ENCODE measurements at regions not wholly inside any gene's neighbourhood (a gene's known extent, or its start where the extent isn't known, plus 50 kb on each side); places are given as distances from the start of the nearest gene placed in this dataset.

- WGBS, 2 experiments: 93 to 94% methylated on average over 1 of the region's 1 CpG
Observed at GRCh38 chr3:166472015-166472414, 634.8 kb upstream of the BCHE start.

GRCh38 chr3:166471074-166471767 lies 634.0 kb upstream of the BCHE start:
- WGBS, 2 experiments: 92 to 100% methylated on average over 2 to 4 of the region's 4 CpGs
- Histone ChIP-seq H3K4me3 (ENCODE audit: insufficient read depth, low read depth, low read length) (no peak overlapping the region), H3K36me3 (ENCODE audit: control insufficient read depth, insufficient read depth, low read length) (no peaks in the 10 kb centered on the region), H3K27me3 (ENCODE audit: control insufficient read depth, insufficient read depth, low read length, poor library complexity, severe bottlenecking) (no peaks in the 10 kb centered on the region), H3K4me1 (ENCODE audit: control insufficient read depth, insufficient read depth, low read length) (no peaks in the 10 kb centered on the region), H3K9me3 (ENCODE audit: control insufficient read depth, low read length) (no peaks in the 10 kb centered on the region), H3K27ac (ENCODE audit: insufficient read depth, low read depth, low read length, poor library complexity, severe bottlenecking) (no peak overlapping the region)

More at GRCh38 chr3:166472015-166472414, 634.8 kb upstream of the BCHE start:
- Histone ChIP-seq H3K4me3 (ENCODE audit: insufficient read depth, low read depth, low read length) (no peak overlapping the region), H3K27me3 (ENCODE audit: control insufficient read depth, insufficient read depth, low read length, poor library complexity, severe bottlenecking) (no peaks in the 10 kb centered on the region), H3K4me1 (ENCODE audit: control insufficient read depth, insufficient read depth, low read length) (no peaks in the 10 kb centered on the region), H3K27ac (ENCODE audit: insufficient read depth, low read depth, low read length, poor library complexity, severe bottlenecking) (no peak overlapping the region), H3K36me3 (ENCODE audit: control insufficient read depth, insufficient read depth, low read length) (no peaks in the 10 kb centered on the region), H3K9me3 (ENCODE audit: control insufficient read depth, low read length) (no peaks in the 10 kb centered on the region)

- Histone ChIP-seq H3K36me3 (ENCODE audit: control insufficient read depth, insufficient read depth, low read length) (no peaks in the 10 kb centered on the region), H3K27me3 (ENCODE audit: control insufficient read depth, insufficient read depth, low read length, poor library complexity, severe bottlenecking) (no peaks in the 10 kb centered on the region), H3K4me1 (ENCODE audit: control insufficient read depth, insufficient read depth, low read length) (no peaks in the 10 kb centered on the region), H3K27ac (ENCODE audit: insufficient read depth, low read depth, low read length, poor library complexity, severe bottlenecking) (no peak overlapping the region), H3K9me3 (ENCODE audit: control insufficient read depth, low read length) (no peaks in the 10 kb centered on the region), H3K4me3 (ENCODE audit: insufficient read depth, low read depth, low read length) (no peak overlapping the region)
- 86 to 94% methylated on average over 1 of the region's 2 CpGs for WGBS, 2 experiments
Observed at GRCh38 chr3:166462891-166463470, 625.8 kb upstream of the BCHE start.

- Histone ChIP-seq H3K27ac (ENCODE audit: insufficient read depth, low read depth, low read length, poor library complexity, severe bottlenecking) (no peak overlapping the region), H3K27me3 (ENCODE audit: control insufficient read depth, insufficient read depth, low read length, poor library complexity, severe bottlenecking) (no peaks in the 10 kb centered on the region), H3K9me3 (ENCODE audit: control insufficient read depth, low read length) (no peaks in the 10 kb centered on the region), H3K4me3 (ENCODE audit: insufficient read depth, low read depth, low read length) (no peak overlapping the region), H3K36me3 (ENCODE audit: control insufficient read depth, insufficient read depth, low read length) (no peaks in the 10 kb centered on the region), H3K4me1 (ENCODE audit: control insufficient read depth, insufficient read depth, low read length) (no peaks in the 10 kb centered on the region)
- WGBS, 2 experiments: 94 to 98% methylated on average over 2 of the region's 2 CpGs
Observed at GRCh38 chr3:166461626-166462025, 624.4 kb upstream of the BCHE start.

- Histone ChIP-seq H3K27me3 (ENCODE audit: control insufficient read depth, insufficient read depth, low read length, poor library complexity, severe bottlenecking) (no peaks in the 10 kb centered on the region), H3K9me3 (ENCODE audit: control insufficient read depth, low read length) (no peaks in the 10 kb centered on the region), H3K36me3 (ENCODE audit: control insufficient read depth, insufficient read depth, low read length) (no peaks in the 10 kb centered on the region), H3K4me3 (ENCODE audit: insufficient read depth, low read depth, low read length) (no peak overlapping the region), H3K4me1 (ENCODE audit: control insufficient read depth, insufficient read depth, low read length) (no peaks in the 10 kb centered on the region), H3K27ac (ENCODE audit: insufficient read depth, low read depth, low read length, poor library complexity, severe bottlenecking) (no peak overlapping the region)
- 66 to 88% methylated on average over 2 to 3 of the region's 3 CpGs for WGBS, 2 experiments
Observed at GRCh38 chr3:166457382-166457781, 620.2 kb upstream of the BCHE start.

- no peak overlapping the region for H3K27ac ChIP-seq (ENCODE audit: insufficient read depth, low read depth, low read length, poor library complexity, severe bottlenecking)
- H3K4me1 ChIP-seq (ENCODE audit: control insufficient read depth, insufficient read depth, low read length): no peaks in the 10 kb centered on the region
- no peaks in the 10 kb centered on the region for H3K27me3 ChIP-seq (ENCODE audit: control insufficient read depth, insufficient read depth, low read length, poor library complexity, severe bottlenecking)
- H3K4me3 ChIP-seq (ENCODE audit: insufficient read depth, low read depth, low read length): no peak overlapping the region
- H3K9me3 ChIP-seq (ENCODE audit: control insufficient read depth, low read length): no peaks in the 10 kb centered on the region
- no peaks in the 10 kb centered on the region for H3K36me3 ChIP-seq (ENCODE audit: control insufficient read depth, insufficient read depth, low read length)
- WGBS, 2 experiments: 88 to 91% methylated on average over 3 of the region's 3 CpGs
Observed at GRCh38 chr3:166456286-166456685, 619.1 kb upstream of the BCHE start.

- H3K4me3 ChIP-seq (ENCODE audit: insufficient read depth, low read depth, low read length): no peak overlapping the region
- no peaks in the 10 kb centered on the region for H3K36me3 ChIP-seq (ENCODE audit: control insufficient read depth, insufficient read depth, low read length)
- H3K27ac ChIP-seq (ENCODE audit: insufficient read depth, low read depth, low read length, poor library complexity, severe bottlenecking): no peak overlapping the region
- no peaks in the 10 kb centered on the region for H3K27me3 ChIP-seq (ENCODE audit: control insufficient read depth, insufficient read depth, low read length, poor library complexity, severe bottlenecking)
- 89 to 90% methylated on average over 3 of the region's 3 CpGs for WGBS, 2 experiments
- no peaks in the 10 kb centered on the region for H3K9me3 ChIP-seq (ENCODE audit: control insufficient read depth, low read length)
- no peaks in the 10 kb centered on the region for H3K4me1 ChIP-seq (ENCODE audit: control insufficient read depth, insufficient read depth, low read length)
Observed at GRCh38 chr3:166455744-166456143, 618.5 kb upstream of the BCHE start.

- WGBS, 2 experiments: 100% methylated on average over 1 of the region's 1 CpG; no CpG with 5 or more reads in 1 of the 2 experiments
- no peaks in the 10 kb centered on the region for H3K36me3 ChIP-seq (ENCODE audit: control insufficient read depth, insufficient read depth, low read length)
- H3K27ac ChIP-seq (ENCODE audit: insufficient read depth, low read depth, low read length, poor library complexity, severe bottlenecking): no peak overlapping the region
- no peaks in the 10 kb centered on the region for H3K4me1 ChIP-seq (ENCODE audit: control insufficient read depth, insufficient read depth, low read length)
- H3K9me3 ChIP-seq (ENCODE audit: control insufficient read depth, low read length): no peaks in the 10 kb centered on the region
- no peak overlapping the region for H3K4me3 ChIP-seq (ENCODE audit: insufficient read depth, low read depth, low read length)
- H3K27me3 ChIP-seq (ENCODE audit: control insufficient read depth, insufficient read depth, low read length, poor library complexity, severe bottlenecking): no peaks in the 10 kb centered on the region
Observed at GRCh38 chr3:166453478-166453877, 616.3 kb upstream of the BCHE start.

- Histone ChIP-seq H3K4me3 (ENCODE audit: insufficient read depth, low read depth, low read length) (no peak overlapping the region), H3K9me3 (ENCODE audit: control insufficient read depth, low read length) (no peaks in the 10 kb centered on the region), H3K4me1 (ENCODE audit: control insufficient read depth, insufficient read depth, low read length) (no peaks in the 10 kb centered on the region), H3K36me3 (ENCODE audit: control insufficient read depth, insufficient read depth, low read length) (no peaks in the 10 kb centered on the region), H3K27me3 (ENCODE audit: control insufficient read depth, insufficient read depth, low read length, poor library complexity, severe bottlenecking) (no peaks in the 10 kb centered on the region), H3K27ac (ENCODE audit: insufficient read depth, low read depth, low read length, poor library complexity, severe bottlenecking) (no peak overlapping the region)
- WGBS, 2 experiments: 100% methylated on average over 1 of the region's 1 CpG
Observed at GRCh38 chr3:166451997-166452396, 614.8 kb upstream of the BCHE start.

GRCh38 chr3:166447513-166447912 lies 610.3 kb upstream of the BCHE start:
- no peaks in the 10 kb centered on the region for H3K27me3 ChIP-seq (ENCODE audit: control insufficient read depth, insufficient read depth, low read length, poor library complexity, severe bottlenecking)
- H3K4me3 ChIP-seq (ENCODE audit: insufficient read depth, low read depth, low read length): no peak overlapping the region
- no peaks in the 10 kb centered on the region for H3K36me3 ChIP-seq (ENCODE audit: control insufficient read depth, insufficient read depth, low read length)
- no peaks in the 10 kb centered on the region for H3K4me1 ChIP-seq (ENCODE audit: control insufficient read depth, insufficient read depth, low read length)
- no peak overlapping the region for H3K27ac ChIP-seq (ENCODE audit: insufficient read depth, low read depth, low read length, poor library complexity, severe bottlenecking)
- no peaks in the 10 kb centered on the region for H3K9me3 ChIP-seq (ENCODE audit: control insufficient read depth, low read length)
- WGBS, 2 experiments: 60% methylated on average over 1 of the region's 3 CpGs; no CpG with 5 or more reads in 1 of the 2 experiments

Measured in ectodermal cell (in vitro differentiated cells).